Right lung (tissue), 2 donors: ENCODE measurements at regions not wholly inside any gene's neighbourhood (a gene's known extent, or its start where the extent isn't known, plus 50 kb on each side); places are given as distances from the start of the nearest gene placed in this dataset.
A peak's percentile ranks its signal among the peaks of the same experiment; 100 is the strongest.

Experiments used
- DNase-seq, 2 donors: peaks; one replicate each; pipeline ENCODE4 v3.0.0-alpha.2; 2013

DNA sequence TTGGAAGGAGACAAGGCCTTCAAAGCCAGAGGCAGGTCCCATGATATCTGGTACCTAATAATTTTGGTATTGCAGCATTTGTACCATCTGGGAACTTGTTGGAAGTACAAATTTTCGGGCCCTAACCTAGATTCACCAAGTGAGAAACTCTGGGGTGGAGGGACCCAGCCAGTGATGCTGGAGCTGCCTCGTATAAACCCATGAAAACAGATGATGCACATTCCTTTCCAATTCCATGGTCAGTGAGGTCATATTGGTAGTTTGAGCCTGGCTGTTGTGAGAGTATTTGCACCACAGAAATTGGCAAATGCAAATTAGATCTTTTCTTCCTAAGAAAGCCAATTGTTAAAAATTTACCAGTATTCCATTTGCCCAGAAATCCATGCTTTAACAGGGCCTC is 269.6 kb upstream of the PLXNA2 start:
- DNase-seq, result no peak

DNA sequence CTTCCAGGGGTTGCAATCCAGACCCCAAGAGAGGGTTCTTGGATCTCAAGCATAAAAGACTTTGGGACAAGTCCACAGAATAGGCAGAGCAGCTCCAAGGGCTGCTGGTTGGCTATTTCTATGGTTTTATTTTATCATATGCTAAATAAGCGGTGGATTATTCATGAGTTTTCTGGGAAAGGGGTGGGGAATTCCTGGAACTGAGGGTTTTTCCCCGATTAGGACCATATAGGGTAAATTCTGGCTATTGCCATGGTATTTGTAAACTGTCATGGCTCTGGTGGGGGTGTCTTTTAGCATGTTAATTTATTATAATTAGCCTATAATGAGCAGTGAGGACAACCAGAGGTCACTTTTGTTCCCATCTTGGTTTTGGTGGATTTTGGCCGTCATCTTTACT is 270.9 kb upstream of the PLXNA2 start:
- DNase-seq, result no peak

DNA sequence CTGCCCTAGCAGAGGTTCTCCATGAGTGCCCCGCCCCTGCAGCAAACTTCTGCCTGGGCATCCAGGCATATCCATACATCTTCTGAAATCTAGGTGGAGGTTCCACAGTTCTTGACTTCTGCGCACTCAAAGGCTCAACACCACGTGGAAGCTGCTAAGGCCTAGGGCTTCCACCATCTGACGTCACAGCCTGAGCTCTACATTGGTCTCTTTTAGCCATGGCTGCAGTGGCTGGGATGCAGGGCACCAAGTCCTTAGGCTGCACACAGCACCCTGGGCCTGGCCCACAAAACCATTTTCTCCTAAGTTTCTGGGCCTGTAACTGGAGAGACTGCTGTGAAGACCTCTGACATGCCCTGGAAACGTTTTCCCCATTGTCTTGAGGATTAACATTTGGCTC is 272.6 kb upstream of the PLXNA2 start:
- DNase-seq, result no peak

DNA sequence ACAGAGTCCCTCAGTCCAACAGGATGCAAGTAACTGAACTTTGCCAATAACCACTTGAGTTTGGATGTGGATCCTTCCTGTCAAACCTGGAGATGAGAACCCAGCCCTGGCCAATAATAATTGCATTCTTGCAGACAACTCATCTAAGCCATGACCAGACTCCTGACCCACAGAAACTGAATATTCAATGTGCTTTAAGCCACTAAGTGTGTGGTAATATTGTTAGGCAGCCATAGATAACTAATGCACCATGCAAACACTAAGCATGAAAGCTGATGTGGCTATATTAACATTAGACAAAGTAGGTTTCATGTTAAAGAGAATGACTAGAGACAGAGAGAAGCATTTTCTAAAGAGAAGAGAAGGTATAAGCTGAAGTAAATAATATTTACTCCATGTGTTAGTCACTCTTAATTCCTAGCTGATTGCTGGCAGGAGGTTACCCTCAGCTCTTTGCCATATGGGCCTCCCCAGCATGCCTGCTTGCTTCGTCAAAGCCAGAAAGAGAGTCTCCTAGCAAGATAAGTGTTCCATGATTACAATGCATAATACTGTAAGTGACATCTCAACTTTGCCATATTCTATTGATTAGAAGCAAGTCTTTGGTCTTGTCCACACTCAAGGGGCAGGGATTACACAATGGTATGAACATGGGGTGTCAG is 276.4 kb upstream of the PLXNA2 start:
- DNase-seq, result no peak

DNA sequence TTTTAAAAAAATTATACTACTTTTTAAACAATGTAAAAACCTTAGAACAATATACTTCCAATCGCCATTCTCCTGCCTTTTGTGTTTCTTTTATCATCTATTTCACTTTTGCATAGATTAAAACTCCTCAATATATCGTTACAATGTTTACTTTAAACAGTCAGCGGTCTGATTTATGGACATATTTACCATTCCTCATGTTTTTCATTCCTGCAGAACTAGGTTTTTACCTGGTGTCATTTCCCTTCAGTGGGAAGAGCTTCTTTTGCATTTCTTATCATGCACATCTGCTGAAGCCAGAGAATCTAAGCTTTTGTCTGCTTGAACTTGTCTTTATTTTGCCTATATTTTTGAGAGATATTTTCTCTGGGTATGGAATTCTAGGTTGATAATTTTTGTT is 277.4 kb upstream of the PLXNA2 start:
- DNase-seq, result no peak

DNA sequence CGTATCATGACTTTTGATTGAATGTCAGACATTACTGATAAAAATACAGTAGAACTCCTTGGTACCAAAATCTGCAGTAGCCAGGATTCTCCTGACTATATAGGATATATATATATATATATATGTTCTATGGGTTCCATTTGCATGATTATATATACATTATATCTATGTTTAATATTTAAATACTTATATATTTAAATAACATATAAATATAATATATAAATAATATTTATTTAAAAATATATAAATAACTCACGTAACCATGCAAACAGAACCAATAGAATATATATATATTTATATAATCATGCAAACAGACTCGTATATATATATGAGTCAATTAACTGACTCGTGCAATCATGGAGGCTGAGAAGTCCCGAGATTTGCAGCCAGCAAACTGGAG is 278.8 kb upstream of the PLXNA2 start:
- no peak for DNase-seq

DNA sequence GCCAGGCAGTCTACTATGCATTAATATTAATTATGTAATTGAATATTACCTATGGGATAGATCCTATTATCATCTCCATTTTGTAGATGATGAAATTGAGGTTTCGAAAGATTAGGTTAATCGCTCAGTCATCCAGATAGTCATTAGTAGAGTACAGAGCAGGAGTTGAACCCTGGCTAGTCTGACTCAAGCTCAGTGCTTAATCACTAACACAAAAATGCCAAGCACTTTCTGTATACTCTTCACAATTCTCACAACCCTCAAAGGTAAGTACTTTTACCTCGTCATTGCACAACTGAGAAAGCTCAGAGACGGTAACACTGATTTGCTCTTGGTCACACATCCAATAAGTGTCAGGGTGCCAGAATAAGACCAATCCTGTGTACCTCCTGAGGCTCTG is 280.2 kb upstream of the PLXNA2 start:
- no peak for DNase-seq

DNA sequence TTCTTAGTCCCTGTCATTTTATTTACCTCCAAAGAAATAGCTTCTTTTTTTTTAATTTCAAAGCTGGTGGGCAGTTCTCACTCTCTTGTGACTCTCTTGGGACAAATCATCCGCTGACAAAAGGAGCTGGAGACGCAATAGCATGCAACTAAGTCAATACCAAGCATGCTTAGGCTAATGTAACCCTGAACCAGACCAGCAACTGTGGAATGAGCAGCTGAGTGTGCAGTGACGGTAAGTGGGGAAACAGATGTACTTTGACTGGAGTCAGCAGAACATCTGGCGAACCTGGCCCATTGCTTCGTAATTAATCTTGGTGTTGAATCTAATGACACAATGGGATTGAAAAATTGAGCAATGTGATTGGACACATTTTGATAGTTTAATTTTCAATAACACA is 280.7 kb upstream of the PLXNA2 start:
- DNase-seq, result no peak

DNA sequence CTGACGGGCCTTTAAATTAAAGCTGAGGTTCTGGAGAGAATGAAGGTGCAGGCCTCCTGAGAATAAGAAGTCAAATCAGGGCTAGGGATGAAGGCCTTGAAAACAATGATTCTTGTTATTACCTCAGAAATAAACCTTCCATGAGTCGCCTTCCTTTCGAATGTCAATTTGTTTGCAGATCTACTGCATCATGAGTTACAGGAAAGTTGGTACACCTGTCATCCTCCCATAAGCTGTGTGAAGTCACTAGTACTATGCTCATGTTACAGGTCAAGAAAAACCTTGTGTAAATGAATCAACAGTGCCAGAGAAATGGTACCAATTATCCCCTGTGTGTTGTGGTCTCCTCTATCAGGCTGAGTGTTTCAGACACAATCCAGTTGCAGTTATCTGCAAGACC is 281.2 kb upstream of the PLXNA2 start:
- DNase-seq, result no peak

DNA sequence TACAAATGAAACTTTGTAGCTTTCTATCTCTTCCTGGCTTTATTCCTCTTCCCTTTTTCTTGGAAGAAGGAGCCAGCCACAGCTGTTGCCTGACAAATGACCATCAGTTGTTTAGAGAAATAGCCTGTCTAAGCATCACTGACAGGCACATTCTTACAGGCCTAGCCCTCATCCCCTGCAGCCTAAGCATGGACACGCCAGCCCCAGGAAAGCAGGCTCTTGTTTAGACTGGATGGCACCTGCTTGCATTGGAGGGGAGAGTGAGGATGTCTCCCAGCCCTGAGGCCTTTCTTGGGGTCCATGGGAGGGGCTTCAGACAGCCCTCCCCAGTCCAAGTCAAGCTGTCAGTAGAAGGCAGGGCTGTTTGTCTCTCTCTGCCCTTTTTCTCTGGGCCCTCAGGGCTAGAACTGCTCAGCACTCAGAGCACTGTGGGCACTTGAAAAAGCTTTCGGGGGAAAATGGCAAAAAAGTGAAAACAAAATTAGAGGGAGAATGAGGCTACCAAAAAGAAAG is 282.5 kb upstream of the PLXNA2 start:
- no peak for DNase-seq

DNA sequence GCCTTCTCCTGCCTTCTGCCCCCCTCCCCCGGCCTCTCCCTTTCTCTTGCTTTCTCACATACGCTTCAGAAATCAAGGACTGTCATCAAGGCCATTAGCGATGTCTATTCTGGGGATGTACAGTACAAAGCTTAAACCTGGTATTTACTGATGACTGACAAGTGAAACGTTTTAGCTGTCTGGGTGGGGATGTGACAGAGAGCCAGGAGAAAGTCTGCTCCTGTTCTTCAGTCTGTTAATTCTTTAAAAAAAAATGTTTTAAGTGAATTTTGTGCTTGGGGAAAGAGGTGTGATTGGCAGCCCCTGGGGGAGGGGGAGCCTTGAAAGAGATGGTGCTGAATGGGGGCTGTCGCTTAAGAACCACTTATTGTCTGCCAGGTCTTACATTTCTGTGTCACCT is 283.0 kb upstream of the PLXNA2 start:
- no peak for DNase-seq

DNA sequence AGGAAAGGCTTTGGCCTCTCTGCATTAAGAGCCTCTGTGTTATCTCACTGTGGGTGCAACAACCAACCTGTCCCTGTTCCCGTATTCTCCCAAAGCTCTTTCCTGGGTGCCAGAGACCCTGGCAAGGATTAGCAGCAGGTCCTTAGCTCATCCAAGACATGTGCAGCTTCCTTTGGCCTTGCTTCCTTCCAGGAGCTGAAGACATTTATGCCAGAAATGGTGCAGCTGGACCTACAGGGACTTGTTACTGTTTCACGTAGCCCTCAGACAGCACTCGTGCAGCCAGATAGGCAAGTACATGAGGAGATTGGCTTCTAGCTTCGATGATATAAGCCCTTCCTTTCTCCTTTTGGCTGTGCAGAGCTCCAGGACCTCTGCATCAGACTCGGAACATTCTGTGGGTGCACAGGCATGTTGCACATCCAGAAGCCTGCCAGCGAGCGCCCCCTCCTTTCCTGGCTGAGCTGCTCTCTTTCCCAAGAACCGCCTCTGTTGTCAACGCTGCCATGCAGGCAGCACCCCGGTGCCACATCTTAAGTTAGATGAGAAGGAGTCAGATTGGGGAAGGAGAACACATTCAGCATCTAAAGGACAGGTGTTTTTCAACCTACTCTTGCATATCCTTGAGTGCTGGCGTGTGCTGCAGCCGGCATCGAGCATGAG is 284.5 kb upstream of the PLXNA2 start:
- DNase-seq, result no peak

DNA sequence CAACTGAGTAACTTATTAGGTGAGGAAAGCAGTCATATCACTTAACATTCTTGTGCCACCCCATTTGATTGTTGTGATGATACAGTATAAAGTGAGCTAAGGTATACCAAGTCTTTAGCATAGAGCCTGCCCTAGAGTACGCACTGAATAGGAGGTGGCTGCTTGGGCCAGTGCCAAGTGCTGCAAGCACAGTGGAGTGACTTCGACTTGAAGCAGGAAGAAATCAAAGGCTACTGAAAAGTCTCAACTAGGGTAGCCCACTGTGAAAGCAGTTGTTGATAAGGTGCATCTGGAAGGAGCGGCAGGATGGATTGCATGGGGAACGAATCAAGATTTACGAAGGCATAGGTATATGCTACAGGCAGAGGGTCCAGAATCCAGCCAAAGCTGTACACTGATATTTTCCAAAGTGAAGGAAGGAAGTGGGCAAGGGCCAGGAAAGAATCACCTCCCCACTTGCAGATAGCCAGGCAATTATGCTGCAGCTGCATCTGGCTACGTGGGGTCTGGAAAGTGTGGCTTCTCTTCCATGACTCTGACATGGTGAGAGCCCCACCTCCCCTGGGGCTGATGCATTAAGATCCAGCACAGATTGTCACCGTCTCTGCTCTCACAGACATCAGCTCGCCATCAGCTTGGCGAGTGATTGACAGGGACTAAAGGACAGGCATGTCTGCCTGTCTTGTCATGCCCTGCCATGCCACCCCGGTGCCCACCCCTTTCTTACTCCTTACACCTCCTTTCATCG is 287.0 kb upstream of the PLXNA2 start:
- peak in 1 of 2 donors; percentile 21 for DNase-seq

DNA sequence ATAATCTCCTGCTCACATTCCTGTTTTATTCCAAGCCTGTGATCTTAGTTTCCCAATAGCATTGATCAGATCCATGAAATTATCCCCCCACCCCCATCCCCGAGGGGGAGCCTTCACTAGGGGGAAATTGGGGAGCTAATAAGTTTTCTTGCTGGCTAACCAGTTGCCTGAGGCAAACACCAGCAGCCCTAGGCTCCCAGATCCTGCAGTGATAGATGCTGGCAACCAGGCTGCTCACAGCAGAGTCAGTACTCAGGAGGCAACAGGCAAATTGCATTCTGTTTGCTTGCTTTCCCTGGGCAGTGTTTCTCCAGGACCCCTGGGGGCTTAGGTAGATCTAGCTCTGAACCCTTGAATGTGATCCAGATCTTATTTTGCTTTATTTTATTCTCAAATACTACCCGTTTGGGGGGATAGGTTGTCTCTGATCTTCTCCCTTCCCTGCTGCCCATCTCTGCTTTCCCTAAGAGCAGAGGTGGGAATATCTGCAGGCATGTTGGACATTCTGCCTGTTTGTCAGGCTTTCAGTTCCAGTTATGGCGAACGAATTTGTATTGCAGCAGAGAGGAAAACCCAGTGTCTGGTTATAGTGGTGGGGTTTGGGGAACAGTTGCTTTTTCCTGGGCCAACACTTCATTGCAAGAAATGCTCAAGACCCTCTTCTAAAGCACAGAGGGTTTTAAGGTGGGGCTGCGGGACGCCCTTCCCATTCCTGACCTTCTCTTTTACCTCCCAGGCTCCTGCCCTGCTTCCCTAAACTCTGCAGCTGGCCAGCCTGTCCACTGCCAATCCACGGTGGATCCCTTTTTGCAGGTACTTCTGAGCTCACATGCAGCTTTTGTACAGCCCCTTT is 289.8 kb upstream of the PLXNA2 start:
- DNase-seq, result no peak

DNA sequence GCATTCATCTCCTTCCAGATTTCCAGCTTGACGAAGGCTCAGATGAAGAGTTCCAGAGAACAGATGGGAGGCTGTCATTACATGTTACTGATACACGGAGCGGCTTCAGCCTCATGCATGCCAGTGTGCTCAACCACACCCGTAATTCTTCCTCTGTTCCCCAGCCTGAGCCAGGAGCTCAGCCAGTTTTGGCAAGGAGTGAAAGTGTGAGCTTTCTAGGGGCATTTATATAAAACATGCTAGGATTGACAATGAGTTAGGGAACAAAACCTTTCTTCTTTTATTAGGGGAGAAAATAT is 290.4 kb upstream of the PLXNA2 start:
- no peak for DNase-seq

DNA sequence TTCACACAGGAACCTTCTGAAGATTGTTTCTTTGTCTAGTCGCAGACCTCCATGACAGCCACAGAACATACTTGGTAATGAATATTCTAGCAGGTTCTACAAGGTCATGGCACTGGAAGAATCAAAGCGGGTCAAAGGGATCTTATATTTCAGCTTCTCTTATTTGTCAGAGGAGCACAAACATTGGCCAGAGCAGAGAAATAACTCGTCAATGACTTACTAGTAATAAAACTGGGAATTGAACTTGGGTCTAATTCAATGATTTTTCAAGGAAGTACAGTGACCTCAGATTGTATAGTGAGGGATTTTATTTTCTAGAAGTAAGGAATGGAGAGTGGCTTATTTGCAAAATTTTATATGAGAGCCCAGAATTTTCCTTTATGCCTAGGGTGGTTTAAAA is 290.8 kb upstream of the PLXNA2 start:
- DNase-seq, result no peak

DNA sequence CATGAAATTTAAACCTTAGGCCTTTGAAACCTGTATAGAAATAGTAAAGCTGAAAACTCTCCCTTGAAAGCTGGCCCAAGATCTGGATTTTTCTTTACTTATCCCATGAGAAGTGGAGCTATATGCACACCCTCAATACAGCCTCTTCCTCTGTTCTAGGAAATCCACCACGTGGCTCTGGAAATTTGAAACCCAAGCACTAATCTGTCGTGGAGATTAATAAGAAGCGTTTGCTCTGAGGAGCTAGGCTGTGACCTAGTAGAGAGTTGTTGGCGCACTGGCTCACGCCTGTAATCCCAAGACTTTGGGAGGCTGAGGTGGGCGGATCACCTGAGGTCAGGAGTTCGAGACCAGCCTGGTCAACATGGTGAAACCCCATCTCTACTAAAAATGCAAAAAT is 291.3 kb upstream of the PLXNA2 start:
- DNase-seq, result no peak

DNA sequence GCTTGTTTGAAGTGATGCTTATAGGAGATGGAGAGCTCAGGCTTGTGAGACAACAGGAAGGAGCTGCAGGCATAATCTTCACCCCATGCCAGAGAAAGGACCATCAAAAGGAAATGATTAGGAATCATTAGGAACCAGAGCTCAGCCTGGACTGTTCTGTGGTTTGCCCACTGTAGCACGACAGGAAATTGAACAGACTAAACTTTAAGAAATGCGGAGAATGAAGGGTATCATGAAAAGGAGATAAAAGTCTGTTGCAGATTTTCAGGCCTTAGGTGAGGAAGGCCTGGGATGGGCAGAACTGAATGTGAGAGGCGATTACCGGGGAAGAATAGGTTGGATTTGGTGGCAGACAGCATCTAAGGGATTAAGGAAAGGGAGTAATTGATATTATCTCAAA is 292.0 kb upstream of the PLXNA2 start:
- no peak for DNase-seq

DNA sequence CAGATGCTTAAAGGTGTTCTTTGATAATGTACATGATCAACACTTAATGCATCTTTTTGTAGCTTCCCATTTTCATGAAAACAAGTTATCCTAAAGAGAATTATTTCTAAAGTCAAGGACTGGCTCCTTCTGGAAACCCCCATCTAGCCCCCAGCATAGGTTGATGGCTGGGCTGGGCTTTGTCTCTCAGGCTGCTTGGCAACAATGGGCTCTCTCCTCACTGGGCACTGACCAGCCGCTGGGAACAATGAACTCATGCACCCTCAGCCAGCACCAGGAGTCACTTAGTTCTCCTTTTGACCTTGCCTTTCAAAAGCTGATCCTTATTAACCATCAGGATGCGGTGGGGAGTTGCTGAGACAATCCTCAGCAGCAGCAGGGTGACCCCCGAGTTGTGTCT is 293.0 kb upstream of the PLXNA2 start:
- no peak for DNase-seq

DNA sequence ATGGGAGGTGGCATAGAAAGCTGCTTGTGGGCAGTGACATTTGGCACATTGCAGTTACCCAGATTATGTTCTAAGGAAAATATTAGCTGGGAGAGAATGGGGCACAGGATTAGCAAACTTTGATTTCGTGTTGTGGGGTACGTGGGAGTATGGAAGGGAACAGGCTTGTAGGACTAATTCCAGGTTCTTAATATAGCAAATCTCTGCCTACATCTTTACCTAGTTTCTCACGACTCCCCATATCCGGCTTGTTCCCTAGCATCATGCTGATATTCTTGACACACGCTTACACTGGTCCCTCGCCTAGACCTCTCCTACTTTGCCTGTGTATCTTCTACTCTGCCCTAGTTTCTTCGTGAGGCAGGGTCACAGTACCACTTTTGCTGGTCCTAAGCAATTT is 293.9 kb upstream of the PLXNA2 start:
- DNase-seq, result no peak

DNA sequence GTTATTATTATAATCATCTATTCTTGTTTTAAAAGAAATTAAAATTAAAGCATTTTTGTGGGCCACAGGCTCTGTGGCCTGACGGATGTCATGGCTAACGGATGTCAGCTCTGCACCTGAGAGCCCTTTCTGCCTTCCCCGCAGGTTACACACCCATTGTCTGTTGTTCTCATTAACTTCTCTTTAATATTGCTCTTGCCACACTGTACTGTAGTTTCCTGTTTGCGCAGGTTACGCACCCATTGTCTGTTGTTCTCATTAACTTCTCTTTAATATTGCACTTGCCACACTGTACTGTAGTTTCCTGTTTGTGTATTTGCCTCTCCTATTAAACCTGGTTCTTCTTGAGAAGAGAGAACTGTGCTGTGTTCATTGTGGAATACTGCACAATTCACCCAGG is 294.4 kb upstream of the PLXNA2 start:
- DNase-seq, result no peak

DNA sequence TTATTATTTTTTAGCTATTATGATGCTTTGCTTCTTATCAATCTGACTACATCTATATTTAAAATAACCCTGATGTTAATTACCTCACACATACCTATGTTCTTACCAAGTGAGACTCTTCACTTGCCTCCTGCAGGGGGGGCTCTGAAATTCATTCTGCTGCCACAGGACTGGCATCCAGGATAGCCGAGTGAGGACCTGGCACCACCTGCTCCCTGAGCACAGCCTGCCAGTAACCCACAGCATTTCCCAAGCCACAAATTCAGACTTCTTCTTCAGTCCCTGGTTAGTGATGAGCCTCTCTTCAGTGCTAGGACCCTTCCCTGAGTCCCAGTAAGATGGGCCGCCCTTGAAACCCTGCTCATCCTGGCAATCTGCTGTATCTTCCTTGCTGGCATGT is 296.5 kb upstream of the PLXNA2 start:
- DNase-seq, result no peak
